ENCODE measurements at regions not wholly inside any gene's neighbourhood (a gene's known extent, or its start where the extent isn't known, plus 50 kb on each side); places are given as distances from the start of the nearest gene placed in this dataset.

DNA sequence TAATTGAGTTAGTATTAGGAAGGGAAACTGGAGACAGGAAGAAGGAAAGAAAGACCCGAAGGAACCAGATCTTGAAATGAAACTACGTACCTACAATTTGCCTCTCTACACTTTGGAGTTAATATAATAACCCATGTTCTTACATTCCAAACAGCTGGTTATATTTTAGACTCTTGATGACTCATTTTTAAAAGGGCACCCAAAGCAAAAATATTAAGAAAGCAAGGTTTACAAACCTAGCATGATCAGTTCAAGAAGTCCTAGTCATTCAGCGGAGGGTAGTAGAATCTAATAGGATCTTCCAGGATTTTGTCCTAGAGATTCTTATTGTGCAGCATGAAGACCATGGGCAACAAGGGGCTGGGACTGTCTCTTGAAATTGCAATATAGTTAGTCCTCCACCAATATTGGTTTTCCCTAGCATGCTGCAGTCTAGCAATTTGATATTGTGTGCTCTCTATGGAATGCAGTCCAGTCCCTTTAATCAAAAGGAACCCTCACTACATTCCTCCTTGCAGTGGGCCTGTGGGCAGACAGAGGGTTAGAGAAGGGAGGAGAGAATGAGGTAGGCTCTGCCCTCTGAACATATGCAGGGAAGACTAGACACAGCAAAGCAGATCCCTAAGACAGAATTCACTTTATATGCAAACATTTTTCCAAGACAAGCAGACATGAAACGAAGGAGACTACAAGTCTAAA lies 230.3 kb downstream of the INHBA start:
- Histone ChIP-seq H3T11ph (ENCODE audit: low read length) (no peak overlapping the region), H3K4me1 (ENCODE audit: insufficient read depth, low read length) (no peaks in the 10 kb centered on the region), H2AK5ac (ENCODE audit: insufficient read length, low read length) (no peak overlapping the region), H3K14ac (ENCODE audit: insufficient read depth, low read length) (no peak overlapping the region), H3K18ac (ENCODE audit: insufficient read length, low read depth, low read length) (no peak overlapping the region), H4K20me1 (ENCODE audit: control insufficient read depth, insufficient read depth, insufficient read length) (no peaks in the 10 kb centered on the region), H2BK120ac (ENCODE audit: low read depth, low read length, poor library complexity, severe bottlenecking) (no peak overlapping the region), H3K27ac (ENCODE audit: insufficient read length, low read depth, low read length) (no peak overlapping the region), H2AFZ (ENCODE audit: low read length) (no peak overlapping the region), H3K79me2 (ENCODE audit: insufficient read depth, low read length) (no peaks in the 10 kb centered on the region), H4K8ac (replicated peaks; ENCODE audit: insufficient read length, low read depth, low read length) (no peak overlapping the region), H2BK15ac (ENCODE audit: low read depth, low read length) (peak overlapping the region; percentile 24; the same call in 1 of the 2 replicates), H3K9me3 (ENCODE audit: control insufficient read depth, low read depth, low read length) (no peaks in the 10 kb centered on the region), H3K79me1 (ENCODE audit: insufficient read depth, low read depth, low read length, poor library complexity, severe bottlenecking) (no peaks in the 10 kb centered on the region), H2BK12ac (ENCODE audit: insufficient read length, low read depth, low read length) (no peak overlapping the region), H3K23me2 (ENCODE audit: insufficient read length, low read depth, low read length, poor library complexity, severe bottlenecking) (no peaks in the 10 kb centered on the region), H2BK5ac (ENCODE audit: insufficient read length, low read length) (no peak overlapping the region), H3K9ac (ENCODE audit: extremely low read depth, insufficient read length, low read length) (no peak overlapping the region), H3K4me2 (ENCODE audit: insufficient read depth, insufficient read length, low read length) (no peak overlapping the region), H3K56ac (ENCODE audit: insufficient read length, low read depth, low read length) (no peak overlapping the region), H3K23ac (ENCODE audit: insufficient read length, low read depth, low read length) (no peak overlapping the region), H4K5ac (ENCODE audit: insufficient read length, low read depth, low read length) (no peak overlapping the region), H3K27me3 (ENCODE audit: insufficient read depth, low read length) (no peaks in the 10 kb centered on the region), H3K4ac (ENCODE audit: low read depth, low read length) (no peak overlapping the region), H2BK20ac (ENCODE audit: low read depth, low read length, poor library complexity, severe bottlenecking) (no peak overlapping the region), H4K91ac (ENCODE audit: insufficient read length, low read depth, low read length) (no peak overlapping the region)
- TF ChIP-seq, protein P1, sequence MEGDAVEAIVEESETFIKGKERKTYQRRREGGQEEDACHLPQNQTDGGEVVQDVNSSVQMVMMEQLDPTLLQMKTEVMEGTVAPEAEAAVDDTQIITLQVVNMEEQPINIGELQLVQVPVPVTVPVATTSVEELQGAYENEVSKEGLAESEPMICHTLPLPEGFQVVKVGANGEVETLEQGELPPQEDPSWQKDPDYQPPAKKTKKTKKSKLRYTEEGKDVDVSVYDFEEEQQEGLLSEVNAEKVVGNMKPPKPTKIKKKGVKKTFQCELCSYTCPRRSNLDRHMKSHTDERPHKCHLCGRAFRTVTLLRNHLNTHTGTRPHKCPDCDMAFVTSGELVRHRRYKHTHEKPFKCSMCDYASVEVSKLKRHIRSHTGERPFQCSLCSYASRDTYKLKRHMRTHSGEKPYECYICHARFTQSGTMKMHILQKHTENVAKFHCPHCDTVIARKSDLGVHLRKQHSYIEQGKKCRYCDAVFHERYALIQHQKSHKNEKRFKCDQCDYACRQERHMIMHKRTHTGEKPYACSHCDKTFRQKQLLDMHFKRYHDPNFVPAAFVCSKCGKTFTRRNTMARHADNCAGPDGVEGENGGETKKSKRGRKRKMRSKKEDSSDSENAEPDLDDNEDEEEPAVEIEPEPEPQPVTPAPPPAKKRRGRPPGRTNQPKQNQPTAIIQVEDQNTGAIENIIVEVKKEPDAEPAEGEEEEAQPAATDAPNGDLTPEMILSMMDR (conservative IDR thresholded peaks at IDR 0.05) = no peak
- Mint-ChIP-seq H3K4me3 (no peak overlapping the region), H3K4me1 (peaks cover 6 to 11% of the 10 kb centered on the region in 2 experiments), H3K9me3 (no peaks in the 10 kb centered on the region), H3K36me3 (ENCODE audit: insufficient read depth in 1 of 3, low read depth in 3 of 3) (no peaks in the 10 kb centered on the region), H3K27me3 (ENCODE audit: low read depth) (no peaks in the 10 kb centered on the region), H3K27ac (no peak overlapping the region)
- WGBS (ENCODE audit: extremely low coverage, insufficient read length, low lambda C conversion rate) = no CpG with 5 or more reads among the region's 4 CpGs
- no peak for DNase-seq

Data from H9 (cell line).